ENCODE measurements at regions not wholly inside any gene's neighbourhood (a gene's known extent, or its start where the extent isn't known, plus 50 kb on each side); places are given as distances from the start of the nearest gene placed in this dataset.

- DNase-seq (ENCODE audit: low read depth, low spot score): no peak
- TF ChIP-seq CTCF (IDR thresholded peaks at IDR 0.05; ENCODE audit: low read depth, low read length): no peak
- in situ Hi-C loops (cut with HindIII; ENCODE audit: low sequenced_read_pairs): no loop called here
Measured at GRCh38 chr4:53646795-53647194, 55.5 kb upstream of the LNX1 start.

GRCh38 chr4:53645108-53645507, 53.8 kb upstream of the LNX1 start:
- in situ Hi-C loops (cut with HindIII; ENCODE audit: low sequenced_read_pairs): no loop called here
- H3K4me3 ChIP-seq (ENCODE audit: low read depth, low read length): no peak overlapping the region
- TF ChIP-seq CTCF (IDR thresholded peaks at IDR 0.05; ENCODE audit: low read depth, low read length): no peak
- DNase-seq (ENCODE audit: low read depth, low spot score): no peak

More at GRCh38 chr4:53646795-53647194, 55.5 kb upstream of the LNX1 start:
- no peak overlapping the region for H3K4me3 ChIP-seq (ENCODE audit: low read depth, low read length)

GRCh38 chr4:53644607-53645006, 53.3 kb upstream of the LNX1 start:
- no peak for DNase-seq (ENCODE audit: low read depth, low spot score)
- in situ Hi-C loops (cut with HindIII; ENCODE audit: low sequenced_read_pairs): no loop called here
- TF ChIP-seq CTCF (IDR thresholded peaks at IDR 0.05; ENCODE audit: low read depth, low read length): no peak
- H3K4me3 ChIP-seq (ENCODE audit: low read depth, low read length): no peak overlapping the region

Data from astrocyte of the spinal cord (primary cell).